Loucy (cell line): ENCODE measurements at regions not wholly inside any gene's neighbourhood (a gene's known extent, or its start where the extent isn't known, plus 50 kb on each side); places are given as distances from the start of the nearest gene placed in this dataset.

ENCODE experiments used
- EZH2phosphoT487 ChIP-seq: fragments of 200-600 bp; IDR thresholded peaks from 2 replicates; pipeline ENCODE4 v1.6.1; 2018; ENCODE audit warnings: antibody characterized with exemption, mild to moderate bottlenecking, moderate library complexity, borderline replicate concordance
- TF ChIP-seq, protein P1 (sequence below): fragments of 200-600 bp; sonication (generic); conservative IDR thresholded peaks from 2 replicates; pipeline ENCODE4 v1.5.1; 2014; ENCODE audit warnings: mild to moderate bottlenecking, antibody characterized with exemption, low read length

- TF ChIP-seq, protein P1, sequence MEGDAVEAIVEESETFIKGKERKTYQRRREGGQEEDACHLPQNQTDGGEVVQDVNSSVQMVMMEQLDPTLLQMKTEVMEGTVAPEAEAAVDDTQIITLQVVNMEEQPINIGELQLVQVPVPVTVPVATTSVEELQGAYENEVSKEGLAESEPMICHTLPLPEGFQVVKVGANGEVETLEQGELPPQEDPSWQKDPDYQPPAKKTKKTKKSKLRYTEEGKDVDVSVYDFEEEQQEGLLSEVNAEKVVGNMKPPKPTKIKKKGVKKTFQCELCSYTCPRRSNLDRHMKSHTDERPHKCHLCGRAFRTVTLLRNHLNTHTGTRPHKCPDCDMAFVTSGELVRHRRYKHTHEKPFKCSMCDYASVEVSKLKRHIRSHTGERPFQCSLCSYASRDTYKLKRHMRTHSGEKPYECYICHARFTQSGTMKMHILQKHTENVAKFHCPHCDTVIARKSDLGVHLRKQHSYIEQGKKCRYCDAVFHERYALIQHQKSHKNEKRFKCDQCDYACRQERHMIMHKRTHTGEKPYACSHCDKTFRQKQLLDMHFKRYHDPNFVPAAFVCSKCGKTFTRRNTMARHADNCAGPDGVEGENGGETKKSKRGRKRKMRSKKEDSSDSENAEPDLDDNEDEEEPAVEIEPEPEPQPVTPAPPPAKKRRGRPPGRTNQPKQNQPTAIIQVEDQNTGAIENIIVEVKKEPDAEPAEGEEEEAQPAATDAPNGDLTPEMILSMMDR = no peak
- no peak for TF ChIP-seq EZH2phosphoT487
Measured at GRCh38 chr6:154917941-154918340, 77.2 kb upstream of the TIAM2 start.
